Thymus (tissue), 11 donors: ENCODE measurements at regions not wholly inside any gene's neighbourhood (a gene's known extent, or its start where the extent isn't known, plus 50 kb on each side); places are given as distances from the start of the nearest gene placed in this dataset.

Experiments
- DNase-seq, 9 donors: peaks; one replicate each; pipeline ENCODE4 v3.0.0-alpha.2; 2013; ENCODE audit warnings: low spot score in 9 of 9, low read depth in 6 of 9, missing footprints in 1 of 9
- H3K27ac ChIP-seq, 2 donors: one replicate each; pipeline ENCODE4 v1.5.1; 2013; ENCODE audit warnings: control low read depth in 1 of 2, low read depth in 1 of 2, low read length in 1 of 2, mild to moderate bottlenecking in 1 of 2, moderate library complexity in 1 of 2
- H3K27me3 ChIP-seq, 2 donors: one replicate each; pipeline ENCODE4 v1.5.1; 2013; ENCODE audit warnings: low read length in 1 of 2; ENCODE audit not compliant: control insufficient read depth in 2 of 2, insufficient read depth in 1 of 2
- H3K36me3 ChIP-seq, 2 donors: one replicate each; pipeline ENCODE4 v1.5.1; 2013; ENCODE audit warnings: low read length in 1 of 2, mild to moderate bottlenecking in 1 of 2, moderate library complexity in 1 of 2; ENCODE audit not compliant: control insufficient read depth in 2 of 2, insufficient read depth in 2 of 2
- H3K4me1 ChIP-seq, 2 donors: one replicate each; pipeline ENCODE4 v1.5.1; 2013; ENCODE audit warnings: low read length in 2 of 2; ENCODE audit not compliant: control insufficient read depth in 2 of 2, insufficient read depth in 2 of 2
- H3K4me3 ChIP-seq, 2 donors: one replicate each; pipeline ENCODE4 v1.5.1; 2013; ENCODE audit warnings: low read length in 2 of 2, control low read depth in 1 of 2, mild to moderate bottlenecking in 1 of 2
- H3K9me3 ChIP-seq, 2 donors: one replicate each; pipeline ENCODE4 v1.5.1; 2013; ENCODE audit warnings: low read length in 1 of 2, mild to moderate bottlenecking in 1 of 2; ENCODE audit not compliant: control insufficient read depth in 2 of 2, insufficient read depth in 1 of 2
- WGBS: extraction: QIAGEN DNeasy Blood & Tissue Kit; methylation state at CpG from one replicate; pipeline ENCODE4 v1.1.7; 2013; 5-methylcytosine and 5-hydroxymethylcytosine counted together
- donor health status: healthy.

GRCh38 chr6:121581327-121581726 is 145.9 kb downstream of the GJA1 start:
- Histone ChIP-seq H3K36me3 (no peaks in the 10 kb centered on the region), H3K4me3 (no peak overlapping the region), H3K27me3 (no peaks in the 10 kb centered on the region), H3K27ac (no peak overlapping the region), H3K4me1 (no peaks in the 10 kb centered on the region), H3K9me3 (no peaks in the 10 kb centered on the region)
- DNase-seq: no peak
- WGBS: 90% methylated on average over 2 of the region's 2 CpGs

GRCh38 chr6:121582262-121582661 is 146.8 kb downstream of the GJA1 start:
- no peaks in the 10 kb centered on the region for H3K9me3 ChIP-seq
- no peak for DNase-seq
- no peak overlapping the region for H3K27ac ChIP-seq
- no peaks in the 10 kb centered on the region for H3K36me3 ChIP-seq
- no peaks in the 10 kb centered on the region for H3K4me1 ChIP-seq
- no peak overlapping the region for H3K4me3 ChIP-seq
- 97% methylated on average over 3 of the region's 3 CpGs for WGBS
- H3K27me3 ChIP-seq: no peaks in the 10 kb centered on the region

- Histone ChIP-seq H3K4me1 (no peaks in the 10 kb centered on the region), H3K27ac (no peak overlapping the region), H3K36me3 (no peaks in the 10 kb centered on the region), H3K9me3 (no peaks in the 10 kb centered on the region), H3K27me3 (no peaks in the 10 kb centered on the region), H3K4me3 (no peak overlapping the region)
- 88% methylated on average over 4 of the region's 4 CpGs for WGBS
- DNase-seq: no peak
Measured at GRCh38 chr6:121584586-121585369, 149.3 kb downstream of the GJA1 start.

- H3K36me3 ChIP-seq: no peaks in the 10 kb centered on the region
Measured at GRCh38 chr6:121590438-121590837, 155.0 kb downstream of the GJA1 start.

GRCh38 chr6:121590916-121591315 is 155.5 kb downstream of the GJA1 start:
- no peak overlapping the region for H3K4me3 ChIP-seq
- H3K27me3 ChIP-seq: no peaks in the 10 kb centered on the region
- no peak for DNase-seq
- H3K9me3 ChIP-seq: no peaks in the 10 kb centered on the region
- H3K4me1 ChIP-seq: no peaks in the 10 kb centered on the region
- WGBS: 95% methylated on average over 4 of the region's 4 CpGs
- H3K27ac ChIP-seq: no peak overlapping the region
- H3K36me3 ChIP-seq: no peaks in the 10 kb centered on the region

More at GRCh38 chr6:121590438-121590837, 155.0 kb downstream of the GJA1 start:
- no peaks in the 10 kb centered on the region for H3K4me1 ChIP-seq
- no peak overlapping the region for H3K4me3 ChIP-seq
- no peaks in the 10 kb centered on the region for H3K27me3 ChIP-seq
- 68% methylated on average over 2 of the region's 2 CpGs for WGBS
- H3K27ac ChIP-seq: no peak overlapping the region
- H3K9me3 ChIP-seq: no peaks in the 10 kb centered on the region
- DNase-seq: no peak

- Histone ChIP-seq H3K36me3 (no peaks in the 10 kb centered on the region), H3K4me1 (no peaks in the 10 kb centered on the region), H3K27ac (no peak overlapping the region), H3K9me3 (no peaks in the 10 kb centered on the region), H3K4me3 (no peak overlapping the region), H3K27me3 (no peaks in the 10 kb centered on the region)
- WGBS: 86% methylated on average over 7 of the region's 7 CpGs
- DNase-seq: no peak
Measured at GRCh38 chr6:121592261-121592935, 157.0 kb downstream of the GJA1 start.

GRCh38 chr6:121593011-121593641 is 157.7 kb downstream of the GJA1 start:
- 75% methylated on average over 3 of the region's 3 CpGs for WGBS
- Histone ChIP-seq H3K9me3 (no peaks in the 10 kb centered on the region), H3K4me1 (no peaks in the 10 kb centered on the region), H3K27me3 (no peaks in the 10 kb centered on the region), H3K36me3 (no peaks in the 10 kb centered on the region), H3K27ac (no peak overlapping the region), H3K4me3 (no peak overlapping the region)
- DNase-seq: no peak

- no peaks in the 10 kb centered on the region for H3K4me1 ChIP-seq
- WGBS: 97% methylated on average over 3 of the region's 3 CpGs
- no peak for DNase-seq
- H3K9me3 ChIP-seq: no peaks in the 10 kb centered on the region
- H3K27ac ChIP-seq: no peak overlapping the region
- H3K36me3 ChIP-seq: no peaks in the 10 kb centered on the region
- H3K27me3 ChIP-seq: no peaks in the 10 kb centered on the region
- H3K4me3 ChIP-seq: no peak overlapping the region
Measured at GRCh38 chr6:121594053-121594452, 158.6 kb downstream of the GJA1 start.

- DNase-seq: no peak
- H3K4me3 ChIP-seq: no peak overlapping the region
- H3K27ac ChIP-seq: no peak overlapping the region
- WGBS: 88% methylated on average over 1 of the region's 1 CpG
- H3K9me3 ChIP-seq: no peaks in the 10 kb centered on the region
- H3K36me3 ChIP-seq: no peaks in the 10 kb centered on the region
- no peaks in the 10 kb centered on the region for H3K4me1 ChIP-seq
- no peaks in the 10 kb centered on the region for H3K27me3 ChIP-seq
Measured at GRCh38 chr6:121595646-121596045, 160.2 kb downstream of the GJA1 start.
